Keratinocyte (primary cell): ENCODE measurements at regions not wholly inside any gene's neighbourhood (a gene's known extent, or its start where the extent isn't known, plus 50 kb on each side); places are given as distances from the start of the nearest gene placed in this dataset.

Experiments
- DNase-seq: peaks from one replicate; pipeline ENCODE4 v3.0.0-alpha.2; 2011; ENCODE audit warnings: low read depth, missing footprints, low spot score
- FAIRE-seq: peaks from 2 replicates; lab custom pipeline; 2011; peaks lifted over from hg19 to GRCh38; lab: Jason Lieb, UNC
- H2AFZ ChIP-seq: 2 replicates; pipeline ENCODE4 v1.6.0; 2012; ENCODE audit warnings: low read length, control low read depth, inconsistent platforms; ENCODE audit not compliant: control insufficient read depth
- H3K27ac ChIP-seq: 2 replicates; pipeline ENCODE4 v1.5.1; 2011; ENCODE audit warnings: low read length; ENCODE audit not compliant: control insufficient read depth, insufficient read depth
- H3K27me3 ChIP-seq: 3 replicates; pipeline ENCODE4 v1.6.0; 2011; ENCODE audit warnings: low read length; ENCODE audit not compliant: control insufficient read depth, insufficient read depth; ENCODE audit errors: extremely low read depth
- H3K36me3 ChIP-seq, 2 experiments: 2 replicates in 1 of 2; 3 replicates in 1 of 2; pipeline ENCODE4 v1.5.1; 2011; ENCODE audit warnings: low read length in 2 of 2, mild to moderate bottlenecking in 1 of 2; ENCODE audit not compliant: control insufficient read depth in 2 of 2, insufficient read depth in 2 of 2; ENCODE audit errors: extremely low read depth in 1 of 2
- H3K4me1 ChIP-seq: 3 replicates; pipeline ENCODE4 v1.5.1; 2011; ENCODE audit warnings: low read length; ENCODE audit not compliant: control insufficient read depth, insufficient read depth; ENCODE audit errors: extremely low read depth
- H3K4me2 ChIP-seq: 3 replicates; pipeline ENCODE4 v1.6.0; 2011; ENCODE audit warnings: low read depth, low read length; ENCODE audit not compliant: control insufficient read depth, insufficient read depth; ENCODE audit errors: extremely low read depth
- H3K4me3 ChIP-seq, 3 experiments: fragments of 200-600 bp in 1 of 3; sonication (generic) in 1 of 3; 2 replicates in 2 of 3; 3 replicates in 1 of 3; pipeline ENCODE4 v1.5.1; 2011 to 2016; ENCODE audit warnings: low read length in 3 of 3, mild to moderate bottlenecking in 3 of 3, control low read depth in 2 of 3, inconsistent platforms in 1 of 3, low read depth in 1 of 3, mixed read lengths in 1 of 3, mixed run types in 1 of 3, moderate library complexity in 1 of 3; ENCODE audit not compliant: control insufficient read depth in 2 of 3, insufficient read depth in 2 of 3; ENCODE audit errors: extremely low read depth in 1 of 3
- H3K79me2 ChIP-seq: 2 replicates; pipeline ENCODE4 v1.6.0; 2012; ENCODE audit warnings: low read length; ENCODE audit not compliant: control insufficient read depth, insufficient read depth
- H3K9ac ChIP-seq: 3 replicates; pipeline ENCODE4 v1.6.0; 2011; ENCODE audit warnings: low read length; ENCODE audit not compliant: control insufficient read depth, insufficient read depth; ENCODE audit errors: extremely low read depth
- H3K9me1 ChIP-seq: 3 replicates; pipeline ENCODE4 v1.6.0; 2011; ENCODE audit warnings: low read length; ENCODE audit not compliant: control insufficient read depth, insufficient read depth; ENCODE audit errors: extremely low read depth
- H3K9me3 ChIP-seq: 2 replicates; pipeline ENCODE4 v1.5.1; 2012; ENCODE audit warnings: low read depth, low read length; ENCODE audit not compliant: control insufficient read depth
- H4K20me1 ChIP-seq: 3 replicates; pipeline ENCODE4 v1.6.0; 2011; ENCODE audit warnings: low read length; ENCODE audit not compliant: control insufficient read depth, insufficient read depth; ENCODE audit errors: extremely low read depth
- EZH2 ChIP-seq: IDR thresholded peaks from one replicate; pipeline ENCODE4 v1.6.1; 2012; ENCODE audit warnings: inconsistent platforms, mild to moderate bottlenecking, low read length, moderate library complexity
- dilution Hi-C: fragments of 300-500 bp; cut with MboI; formaldehyde crosslinking; loops from one replicate; pipeline ENCODE4 v1.7.0; 2020; ENCODE audit warnings: low sequenced_read_pairs; ENCODE audit not compliant: extremely low pct_ligation_motif_present
- TF ChIP-seq, protein P1 (sequence below), 3 experiments: IDR thresholded peaks in 1 of 3; conservative IDR thresholded peaks in 1 of 3; optimal IDR thresholded peaks in 1 of 3; 2 replicates in 2 of 3; 3 replicates in 1 of 3; pipeline versions ENCODE3 to v1.5.1; 2011; ENCODE audit warnings: low read length in 3 of 3, mild to moderate bottlenecking in 3 of 3, moderate library complexity in 2 of 3, control low read depth in 1 of 3, inconsistent platforms in 1 of 3; ENCODE audit not compliant: insufficient read depth in 2 of 3; ENCODE audit errors: extremely low read depth in 1 of 3

DNA sequence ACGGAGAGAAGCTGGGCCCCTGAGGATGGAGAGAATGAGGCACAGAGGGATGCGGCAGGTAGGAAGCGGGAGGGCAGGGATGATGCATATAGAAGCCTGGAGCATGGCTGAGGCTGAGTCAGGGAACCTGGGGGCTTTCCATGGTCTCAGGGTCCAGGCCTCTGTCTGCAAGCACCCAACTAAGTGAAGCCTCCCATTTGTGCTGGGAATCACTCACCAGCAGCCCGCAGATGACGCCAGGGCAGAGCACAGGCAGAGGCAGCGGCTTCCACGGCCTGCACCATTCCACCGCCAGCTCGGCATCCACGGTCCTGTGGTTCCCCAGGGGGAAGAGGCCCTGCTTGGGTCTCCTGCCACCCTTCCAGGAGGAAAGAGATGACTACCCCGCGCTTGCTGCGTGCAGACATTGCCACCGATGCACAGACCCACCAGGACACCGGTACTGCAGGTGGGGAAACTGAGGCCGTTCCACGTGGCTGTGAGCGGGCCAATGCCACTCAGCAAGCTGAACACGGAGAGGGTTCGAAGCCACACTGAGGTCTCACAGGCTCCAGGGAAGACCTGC lies 75.5 kb downstream of the NCOR2 start:
- dilution Hi-C loops = no loop called here
- no peak overlapping the region for H3K9ac ChIP-seq
- DNase-seq = no peak
- peaks cover 73% of the 10 kb centered on the region for H3K79me2 ChIP-seq
- no peak overlapping the region for H2AFZ ChIP-seq
- peaks cover 22 to 40% of the 10 kb centered on the region in 2 experiments for H3K36me3 ChIP-seq
- no peaks in the 10 kb centered on the region for H3K9me1 ChIP-seq
- peaks cover 3% of the 10 kb centered on the region for H3K4me1 ChIP-seq
- no peak for TF ChIP-seq EZH2
- TF ChIP-seq, protein P1, sequence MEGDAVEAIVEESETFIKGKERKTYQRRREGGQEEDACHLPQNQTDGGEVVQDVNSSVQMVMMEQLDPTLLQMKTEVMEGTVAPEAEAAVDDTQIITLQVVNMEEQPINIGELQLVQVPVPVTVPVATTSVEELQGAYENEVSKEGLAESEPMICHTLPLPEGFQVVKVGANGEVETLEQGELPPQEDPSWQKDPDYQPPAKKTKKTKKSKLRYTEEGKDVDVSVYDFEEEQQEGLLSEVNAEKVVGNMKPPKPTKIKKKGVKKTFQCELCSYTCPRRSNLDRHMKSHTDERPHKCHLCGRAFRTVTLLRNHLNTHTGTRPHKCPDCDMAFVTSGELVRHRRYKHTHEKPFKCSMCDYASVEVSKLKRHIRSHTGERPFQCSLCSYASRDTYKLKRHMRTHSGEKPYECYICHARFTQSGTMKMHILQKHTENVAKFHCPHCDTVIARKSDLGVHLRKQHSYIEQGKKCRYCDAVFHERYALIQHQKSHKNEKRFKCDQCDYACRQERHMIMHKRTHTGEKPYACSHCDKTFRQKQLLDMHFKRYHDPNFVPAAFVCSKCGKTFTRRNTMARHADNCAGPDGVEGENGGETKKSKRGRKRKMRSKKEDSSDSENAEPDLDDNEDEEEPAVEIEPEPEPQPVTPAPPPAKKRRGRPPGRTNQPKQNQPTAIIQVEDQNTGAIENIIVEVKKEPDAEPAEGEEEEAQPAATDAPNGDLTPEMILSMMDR (optimal IDR thresholded peaks at IDR 0.05 in 1 of 3, IDR thresholded peaks at IDR 0.05 in 1 of 3, conservative IDR thresholded peaks at IDR 0.05 in 1 of 3; ENCODE audit: extremely low read depth in 1 of 3, insufficient read depth in 2 of 3, low read length in 3 of 3) = no peak
- no peak for FAIRE-seq
- no peaks in the 10 kb centered on the region for H3K9me3 ChIP-seq
- H3K4me3 ChIP-seq = no peak overlapping the region
- H3K4me2 ChIP-seq = no peak overlapping the region
- no peak overlapping the region for H3K27ac ChIP-seq
- peaks cover 26% of the 10 kb centered on the region for H4K20me1 ChIP-seq
- H3K27me3 ChIP-seq = no peaks in the 10 kb centered on the region

DNA sequence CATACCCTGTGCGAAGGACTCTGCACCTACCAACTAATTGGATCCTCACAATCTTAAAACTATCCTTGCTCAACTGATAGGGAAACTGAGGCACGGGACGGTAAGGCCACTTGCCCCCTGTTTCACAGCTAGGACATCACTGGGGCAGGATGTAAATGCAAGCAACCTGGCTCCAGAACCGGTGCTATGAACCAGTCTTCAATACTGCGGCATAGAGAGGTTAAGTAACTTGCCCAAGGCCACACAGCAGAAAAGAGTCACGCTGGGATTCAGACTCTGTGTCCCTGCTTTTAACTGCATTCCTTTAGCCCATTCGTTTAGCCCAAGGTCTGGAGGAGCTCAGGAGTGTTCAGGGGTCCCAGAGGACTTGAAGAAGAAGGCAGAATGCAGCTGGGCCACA lies 76.1 kb downstream of the NCOR2 start:
- H3K4me3 ChIP-seq = no peak overlapping the region
- no peaks in the 10 kb centered on the region for H3K27me3 ChIP-seq
- no peak for DNase-seq
- TF ChIP-seq, protein P1 (optimal IDR thresholded peaks at IDR 0.05 in 1 of 3, IDR thresholded peaks at IDR 0.05 in 1 of 3, conservative IDR thresholded peaks at IDR 0.05 in 1 of 3; ENCODE audit: extremely low read depth in 1 of 3, insufficient read depth in 2 of 3, low read length in 3 of 3) = no peak
- TF ChIP-seq EZH2 = no peak
- H3K9me1 ChIP-seq = no peaks in the 10 kb centered on the region
- no peaks in the 10 kb centered on the region for H3K4me1 ChIP-seq
- no peak for FAIRE-seq
- no peak overlapping the region for H2AFZ ChIP-seq
- dilution Hi-C loops = no loop called here
- no peak overlapping the region for H3K27ac ChIP-seq
- H3K9ac ChIP-seq = no peak overlapping the region
- peaks cover 25 to 40% of the 10 kb centered on the region in 2 experiments for H3K36me3 ChIP-seq
- H3K79me2 ChIP-seq = peaks cover 69% of the 10 kb centered on the region
- no peak overlapping the region for H3K4me2 ChIP-seq
- H4K20me1 ChIP-seq = peaks cover 23% of the 10 kb centered on the region
- no peaks in the 10 kb centered on the region for H3K9me3 ChIP-seq
